Upper lobe of right lung (tissue), 1 donor: ENCODE measurements at regions not wholly inside any gene's neighbourhood (a gene's known extent, or its start where the extent isn't known, plus 50 kb on each side); places are given as distances from the start of the nearest gene placed in this dataset.

ENCODE experiments used
- ATAC-seq: fragments of 200-7000 bp; cut with Tn5 transposase; one replicate; pipeline ENCODE4 v1.9.1; 2020; ENCODE audit warnings: mild to moderate bottlenecking, moderate library complexity
- DNase-seq: peaks from one replicate; pipeline ENCODE4 v3.0.0-alpha.2; 2020
- H3K27ac ChIP-seq: fragments of 200-600 bp; one replicate; pipeline ENCODE4 v1.8.0; 2022
- H3K27me3 ChIP-seq: fragments of 200-600 bp; one replicate; pipeline ENCODE4 v1.8.0; 2022; ENCODE audit warnings: mild to moderate bottlenecking
- H3K36me3 ChIP-seq: fragments of 200-600 bp; one replicate; pipeline ENCODE4 v1.8.0; 2022
- H3K4me1 ChIP-seq: fragments of 200-600 bp; one replicate; pipeline ENCODE4 v1.8.0; 2022
- H3K4me3 ChIP-seq: fragments of 200-600 bp; one replicate; pipeline ENCODE4 v1.8.0; 2022; ENCODE audit warnings: mild to moderate bottlenecking
- H3K9me3 ChIP-seq: fragments of 200-600 bp; one replicate; pipeline ENCODE4 v1.8.0; 2022
- CTCF ChIP-seq: fragments of 200-600 bp; IDR thresholded peaks from one replicate; pipeline ENCODE4 v1.8.0; 2022; ENCODE audit warnings: antibody characterized with exemption
- intact Hi-C: fragments of 100-400 bp; cut with DNase I; formaldehyde crosslinking; loops from one replicate; pipeline ENCODE4 v1.11.0; 2022
- donor health status: DM: no; HTN: yes; CAD: no; lungs with severe emphysema.

- H3K36me3 ChIP-seq: no peaks in the 10 kb centered on the region
- no peak for DNase-seq
- intact Hi-C loops: no loop called here
- ATAC-seq: peak; percentile 64
- no peaks in the 10 kb centered on the region for H3K9me3 ChIP-seq
- H3K4me1 ChIP-seq: no peaks in the 10 kb centered on the region
- no peak overlapping the region for H3K27ac ChIP-seq
- H3K27me3 ChIP-seq: no peaks in the 10 kb centered on the region
- TF ChIP-seq CTCF: no peak
- no peak overlapping the region for H3K4me3 ChIP-seq
Observed at GRCh38 chrX:43581888-43582539, 74.1 kb upstream of the MAOA start.

- Histone ChIP-seq H3K36me3 (no peaks in the 10 kb centered on the region), H3K27ac (no peak overlapping the region), H3K27me3 (no peaks in the 10 kb centered on the region), H3K4me3 (no peak overlapping the region), H3K9me3 (no peaks in the 10 kb centered on the region), H3K4me1 (no peaks in the 10 kb centered on the region)
- ATAC-seq (no peak), DNase-seq (no peak)
- intact Hi-C loops: no loop called here
- TF ChIP-seq CTCF: no peak
Observed at GRCh38 chrX:43582540-43582913, 73.6 kb upstream of the MAOA start.

DNA sequence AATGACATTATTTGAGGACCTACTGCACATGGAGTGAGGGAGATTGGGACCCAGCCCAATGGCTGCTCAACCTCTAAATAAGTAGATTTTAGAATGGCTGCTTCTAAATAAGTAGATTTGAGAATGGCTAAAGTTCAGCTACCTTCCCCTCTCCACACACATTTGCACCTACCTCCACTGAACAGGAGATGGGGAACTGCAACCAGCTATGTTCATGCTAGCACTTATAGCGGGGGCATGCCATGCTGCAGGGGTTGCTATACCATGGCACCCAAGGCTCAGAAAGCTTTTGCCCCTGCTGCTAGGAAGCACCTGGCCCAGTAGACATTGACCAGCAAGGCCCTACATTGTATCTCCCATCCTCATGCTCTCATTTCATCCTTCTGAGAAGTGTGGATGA, 70.2 kb upstream of the MAOA start:
- H3K4me1 ChIP-seq: peaks cover 3% of the 10 kb centered on the region
- H3K9me3 ChIP-seq: no peaks in the 10 kb centered on the region
- no peak overlapping the region for H3K4me3 ChIP-seq
- H3K27me3 ChIP-seq: no peaks in the 10 kb centered on the region
- no peaks in the 10 kb centered on the region for H3K36me3 ChIP-seq
- H3K27ac ChIP-seq: no peak overlapping the region
- no peak for TF ChIP-seq CTCF
- ATAC-seq: no peak
- no peak for DNase-seq
- intact Hi-C loops: no loop called here

DNA sequence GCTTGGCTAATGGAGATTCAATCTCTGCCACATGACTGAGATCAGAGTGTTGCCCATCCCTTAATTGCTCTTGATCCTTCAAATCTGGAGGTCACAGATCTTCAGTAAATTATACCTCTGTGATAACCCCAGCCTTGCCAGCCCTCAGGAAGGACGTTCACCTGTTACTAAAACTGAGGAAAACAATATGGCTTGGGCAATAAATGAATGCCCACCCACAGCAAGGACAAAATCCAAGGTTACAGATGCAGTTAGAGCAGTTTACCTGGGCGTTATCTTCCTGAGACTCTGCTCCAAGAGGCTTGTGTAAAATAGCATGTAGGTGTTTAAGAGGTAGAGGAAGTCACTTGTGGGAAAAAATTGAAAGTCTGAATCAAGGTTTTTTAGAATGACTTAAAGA, 69.3 kb upstream of the MAOA start:
- Histone ChIP-seq H3K9me3 (no peaks in the 10 kb centered on the region), H3K4me1 (peaks cover 3% of the 10 kb centered on the region), H3K27ac (no peak overlapping the region), H3K27me3 (no peaks in the 10 kb centered on the region), H3K4me3 (no peak overlapping the region), H3K36me3 (no peaks in the 10 kb centered on the region)
- no peak for ATAC-seq
- TF ChIP-seq CTCF: no peak
- no peak for DNase-seq
- intact Hi-C loops: no loop called here

GRCh38 chrX:43589735-43590134, 66.4 kb upstream of the MAOA start:
- Histone ChIP-seq H3K4me3 (no peak overlapping the region), H3K27me3 (no peaks in the 10 kb centered on the region), H3K4me1 (peaks cover 3% of the 10 kb centered on the region), H3K27ac (peak overlapping the region; percentile 61), H3K9me3 (no peaks in the 10 kb centered on the region), H3K36me3 (no peaks in the 10 kb centered on the region)
- intact Hi-C loops: no loop called here
- ATAC-seq (peak; percentile 72), DNase-seq (no peak)
- no peak for TF ChIP-seq CTCF

DNA sequence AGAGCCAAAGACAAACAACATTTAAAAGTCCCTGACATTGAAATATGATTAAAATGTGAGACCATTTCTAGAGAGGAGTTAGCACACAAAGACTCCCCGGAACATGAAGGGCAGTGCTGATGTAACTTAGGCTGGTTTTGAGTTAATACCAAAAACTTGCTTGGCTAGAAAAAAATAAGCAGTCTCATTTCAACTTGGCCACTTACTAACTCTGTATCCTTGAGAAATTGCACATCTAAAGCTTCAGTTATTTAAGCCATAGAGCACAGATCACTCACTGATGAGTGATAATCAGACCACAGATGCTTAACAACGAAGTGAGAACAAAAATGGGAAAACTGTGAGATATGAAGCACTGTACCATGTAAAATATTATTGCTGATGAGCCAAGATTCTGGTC, 65.9 kb upstream of the MAOA start:
- Histone ChIP-seq H3K27me3 (no peaks in the 10 kb centered on the region), H3K4me1 (peaks cover 3% of the 10 kb centered on the region), H3K36me3 (no peaks in the 10 kb centered on the region), H3K9me3 (no peaks in the 10 kb centered on the region), H3K27ac (peak overlapping the region; percentile 61), H3K4me3 (no peak overlapping the region)
- intact Hi-C loops: no loop called here
- DNase-seq (no peak), ATAC-seq (peak; percentile 10)
- no peak for TF ChIP-seq CTCF
